ENCODE measurements at regions not wholly inside any gene's neighbourhood (a gene's known extent, or its start where the extent isn't known, plus 50 kb on each side); places are given as distances from the start of the nearest gene placed in this dataset.

GRCh38 chr20:22411627-22412450 is 172.5 kb downstream of the FOXA2 start (continued):
- TF ChIP-seq ZNF703 (CRISPR knock-in tag; IDR thresholded peaks at IDR 0.05; ENCODE audit: borderline replicate concordance) = peak; percentile 63; the same call in 1 of the 2 replicates
- peak; percentile 96 for TF ChIP-seq MAFG (CRISPR knock-in tag; IDR thresholded peaks at IDR 0.05)
- TF ChIP-seq THYN1 (CRISPR knock-in tag; IDR thresholded peaks at IDR 0.05; ENCODE audit: borderline replicate concordance, low read depth) = no peak
- 0 out of 2 replicates have a peak, but pooled peaks have one; percentile 40 for TF ChIP-seq EEA1 (CRISPR knock-in tag; IDR thresholded peaks at IDR 0.05; ENCODE audit: borderline replicate concordance)
- no peak for TF ChIP-seq GTF2F1 (IDR thresholded peaks at IDR 0.05; ENCODE audit: low read length)
- TF ChIP-seq ZEB1 (IDR thresholded peaks at IDR 0.05; ENCODE audit: insufficient replicate concordance, low read depth) = no peak
- TF ChIP-seq PHB2 (IDR thresholded peaks at IDR 0.05; ENCODE audit: partially characterized antibody) = no peak
- no peak for TF ChIP-seq PRMT3 (CRISPR knock-in tag; IDR thresholded peaks at IDR 0.05; ENCODE audit: borderline replicate concordance, low read depth)
- TF ChIP-seq ZNF34 (CRISPR knock-in tag; IDR thresholded peaks at IDR 0.05; ENCODE audit: borderline replicate concordance) = peak; percentile 94
- TF ChIP-seq RFXANK (CRISPR knock-in tag; IDR thresholded peaks at IDR 0.05) = 0 out of 2 replicates have a peak, but pooled peaks have one; percentile 17
- TF ChIP-seq ZFP36 (IDR thresholded peaks at IDR 0.05; ENCODE audit: borderline replicate concordance, low read depth, low read length, partially characterized antibody) = no peak
- no peak for TF ChIP-seq ZNF891 (CRISPR knock-in tag; IDR thresholded peaks at IDR 0.05)
- no peak for TF ChIP-seq ZXDC (CRISPR knock-in tag; IDR thresholded peaks at IDR 0.05)
- TF ChIP-seq ZBTB3 (CRISPR knock-in tag; IDR thresholded peaks at IDR 0.05; ENCODE audit: borderline replicate concordance, low read depth) = no peak
- no peak for TF ChIP-seq FOXA1 (IDR thresholded peaks at IDR 0.05)
- peak; percentile 90 for TF ChIP-seq FOXA1 (CRISPR knock-in tag; IDR thresholded peaks at IDR 0.05)
- TF ChIP-seq U2AF1 (optimal IDR thresholded peaks at IDR 0.05; ENCODE audit: low read depth, low read length) = peak; percentile 60
- TF ChIP-seq PHF8 (CRISPR knock-in tag; IDR thresholded peaks at IDR 0.05) = no peak
- TF ChIP-seq ZBTB21 (CRISPR knock-in tag; IDR thresholded peaks at IDR 0.05) = peak; percentile 65
- TF ChIP-seq SP4 (CRISPR knock-in tag; IDR thresholded peaks at IDR 0.05) = peak; percentile 33; the same call in 1 of the 2 replicates
- no peak for TF ChIP-seq ZNF773 (CRISPR knock-in tag; IDR thresholded peaks at IDR 0.05; ENCODE audit: borderline replicate concordance)
- no peak for TF ChIP-seq ZNF776 (CRISPR knock-in tag; IDR thresholded peaks at IDR 0.05)
- TF ChIP-seq ZBTB14 (CRISPR knock-in tag; IDR thresholded peaks at IDR 0.05) = no peak
- TF ChIP-seq ZSCAN12 (CRISPR knock-in tag; IDR thresholded peaks at IDR 0.05) = no peak
- no peak for TF ChIP-seq ISX (CRISPR knock-in tag; conservative IDR thresholded peaks at IDR 0.05)

Data from HepG2 (cell line).